Uterus (tissue), 3 donors: ENCODE measurements at regions not wholly inside any gene's neighbourhood (a gene's known extent, or its start where the extent isn't known, plus 50 kb on each side); places are given as distances from the start of the nearest gene placed in this dataset.

Experiments used
- DNase-seq, 2 donors: peaks; one replicate each; pipeline ENCODE4 v3.0.0-alpha.2; 2019 to 2020
- H3K27ac ChIP-seq, 2 donors: fragments of 200-600 bp; sonication (generic); 1 replicate in 1 of 2; 2 replicates in 1 of 2; pipeline ENCODE4 v1.5.1; 2016 to 2018
- H3K27me3 ChIP-seq, 2 donors: fragments of 200-600 bp; sonication (generic); one replicate each; pipeline ENCODE4 v1.5.1; 2018 to 2019; ENCODE audit warnings: control low read depth in 1 of 2
- H3K36me3 ChIP-seq, 2 donors: fragments of 200-600 bp; sonication (generic); one replicate each; pipeline ENCODE4 v1.5.1; 2019; ENCODE audit warnings: control low read depth in 1 of 2
- H3K4me1 ChIP-seq, 2 donors: fragments of 200-600 bp; sonication (generic); one replicate each; pipeline ENCODE4 v1.5.1; 2018 to 2019; ENCODE audit warnings: control low read depth in 1 of 2
- H3K4me3 ChIP-seq, 2 donors: fragments of 200-600 bp; sonication (generic); 1 replicate in 1 of 2; 2 replicates in 1 of 2; pipeline ENCODE4 v1.5.1; 2018 to 2019; ENCODE audit warnings: mild to moderate bottlenecking in 1 of 2
- H3K9me3 ChIP-seq, 2 donors: fragments of 200-600 bp; sonication (generic); one replicate each; pipeline ENCODE4 v1.5.1; 2019; ENCODE audit warnings: control low read depth in 1 of 2
- CTCF ChIP-seq, 4 experiments: fragments of 200-600 bp in 2 of 4; fragments of 450-650 bp in 2 of 4; sonication (generic) in 2 of 4; IDR thresholded peaks; one replicate each; pipeline ENCODE4 v1.5.1; 2016 to 2019; ENCODE audit warnings: antibody characterized with exemption in 4 of 4, mild to moderate bottlenecking in 2 of 4, moderate library complexity in 1 of 4
- POLR2A ChIP-seq, 2 donors: fragments of 450-650 bp; IDR thresholded peaks; one replicate each; pipeline ENCODE4 v1.6.1; 2016; ENCODE audit warnings: antibody characterized with exemption in 2 of 2, mild to moderate bottlenecking in 1 of 2, moderate library complexity in 1 of 2
- intact Hi-C: fragments of 100-400 bp; cut with DNase I; formaldehyde crosslinking; loops from one replicate; pipeline ENCODE4 v1.15.1; 2023; ENCODE audit warnings: low total_unique reads
- donor health status: DM: yes; HTN: yes; CAD: no.

- H3K4me3 ChIP-seq, result no peak overlapping the region
- H3K9me3 ChIP-seq, result no peaks in the 10 kb centered on the region
- TF ChIP-seq POLR2A (IDR thresholded peaks at IDR 0.05) (no peak), CTCF (IDR thresholded peaks at IDR 0.05) (no peak)
- DNase-seq, result no peak
- no peak overlapping the region for H3K27ac ChIP-seq
- intact Hi-C loops, result no loop called here
- H3K36me3 ChIP-seq, result no peaks in the 10 kb centered on the region
- no peaks in the 10 kb centered on the region for H3K27me3 ChIP-seq
- no peaks in the 10 kb centered on the region for H3K4me1 ChIP-seq
These were observed 795.7 kb upstream of the SLIT2 start for GRCh38 chr4:19455850-19456602.

- Histone ChIP-seq H3K4me3 (no peak overlapping the region), H3K27me3 (no peaks in the 10 kb centered on the region), H3K36me3 (no peaks in the 10 kb centered on the region), H3K27ac (no peak overlapping the region), H3K4me1 (no peaks in the 10 kb centered on the region), H3K9me3 (no peaks in the 10 kb centered on the region)
- DNase-seq, result no peak
- intact Hi-C loops, result no loop called here
- TF ChIP-seq CTCF (IDR thresholded peaks at IDR 0.05) (no peak), POLR2A (IDR thresholded peaks at IDR 0.05) (peak in 1 of 2 donors; percentile 14)
These were observed 796.5 kb upstream of the SLIT2 start for GRCh38 chr4:19455196-19455595.

GRCh38 chr4:19438233-19438632 lies 813.5 kb upstream of the SLIT2 start:
- no peak for DNase-seq
- Histone ChIP-seq H3K36me3 (no peaks in the 10 kb centered on the region), H3K27ac (no peak overlapping the region), H3K4me3 (no peak overlapping the region), H3K27me3 (no peaks in the 10 kb centered on the region), H3K4me1 (no peaks in the 10 kb centered on the region), H3K9me3 (no peaks in the 10 kb centered on the region)
- TF ChIP-seq POLR2A (IDR thresholded peaks at IDR 0.05), result no peak
- no peak for TF ChIP-seq CTCF (IDR thresholded peaks at IDR 0.05)
- intact Hi-C loops, result no loop called here

- no peaks in the 10 kb centered on the region for H3K9me3 ChIP-seq
- H3K4me1 ChIP-seq, result no peaks in the 10 kb centered on the region
- no peaks in the 10 kb centered on the region for H3K36me3 ChIP-seq
- no peak overlapping the region for H3K27ac ChIP-seq
- no peak for TF ChIP-seq POLR2A (IDR thresholded peaks at IDR 0.05)
- TF ChIP-seq CTCF (IDR thresholded peaks at IDR 0.05), result no peak
- intact Hi-C loops, result no loop called here
- no peak for DNase-seq
- no peaks in the 10 kb centered on the region for H3K27me3 ChIP-seq
- no peak overlapping the region for H3K4me3 ChIP-seq
These were observed 814.7 kb upstream of the SLIT2 start for GRCh38 chr4:19437008-19437407.

- no peaks in the 10 kb centered on the region for H3K4me1 ChIP-seq
- H3K27ac ChIP-seq, result no peak overlapping the region
- no peaks in the 10 kb centered on the region for H3K9me3 ChIP-seq
- no peak for DNase-seq
- H3K4me3 ChIP-seq, result no peak overlapping the region
- TF ChIP-seq POLR2A (IDR thresholded peaks at IDR 0.05) (no peak), CTCF (IDR thresholded peaks at IDR 0.05) (no peak)
- H3K27me3 ChIP-seq, result no peaks in the 10 kb centered on the region
- H3K36me3 ChIP-seq, result no peaks in the 10 kb centered on the region
- intact Hi-C loops, result no loop called here
These were observed 822.0 kb upstream of the SLIT2 start for GRCh38 chr4:19429684-19430083.
